ENCODE measurements at regions not wholly inside any gene's neighbourhood (a gene's known extent, or its start where the extent isn't known, plus 50 kb on each side); places are given as distances from the start of the nearest gene placed in this dataset.

DNA sequence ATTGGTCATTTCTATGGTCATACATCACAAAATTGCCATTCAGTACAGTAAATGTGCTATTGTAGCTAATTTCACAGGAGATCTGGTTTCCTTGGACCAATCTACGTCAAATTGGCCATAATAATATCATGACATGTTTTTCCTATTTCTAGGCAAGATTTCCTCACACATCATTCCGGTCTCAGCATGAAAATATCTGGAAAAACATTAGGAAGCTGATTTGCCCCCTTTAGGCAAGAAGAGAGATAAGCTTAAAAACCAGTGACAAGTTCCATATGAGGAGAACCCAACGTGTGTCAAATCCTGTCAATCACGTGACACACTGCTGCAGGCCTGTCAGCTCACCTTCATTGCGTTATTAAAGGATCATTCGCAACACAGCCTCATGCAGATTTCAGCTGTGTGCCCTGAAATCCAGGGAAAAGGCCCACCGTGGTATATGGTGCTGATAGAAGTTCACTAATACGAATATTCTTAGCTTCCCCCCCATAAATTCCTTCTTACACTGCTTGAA is 153.3 kb downstream of the ST8SIA4 start:
- no peak for DNase-seq
- Histone ChIP-seq H3K9ac (ENCODE audit: low read length) (no peak overlapping the region), H2BK5ac (ENCODE audit: low read depth, low read length, poor library complexity) (no peak overlapping the region), H3K36me3 (ENCODE audit: control insufficient read depth in 1 of 2, insufficient read depth in 2 of 2, low read length in 2 of 2) (no peaks in the 10 kb centered on the region), H3K4me3 (ENCODE audit: low read depth, low read length) (no peak overlapping the region), H4K8ac (ENCODE audit: low read depth, low read length) (no peak overlapping the region), H2AK5ac (ENCODE audit: low read length) (no peak overlapping the region), H3K27ac (ENCODE audit: low read depth, low read length) (no peak overlapping the region), H3K79me2 (ENCODE audit: control insufficient read depth, insufficient read depth, low read length, poor library complexity) (no peaks in the 10 kb centered on the region), H3K18ac (ENCODE audit: low read length) (no peak overlapping the region), H3K4me1 (ENCODE audit: control insufficient read depth in 1 of 2, insufficient read depth in 2 of 2, low read length in 2 of 2) (no peaks in the 10 kb centered on the region), H2AFZ (ENCODE audit: insufficient read depth, low read length, poor library complexity) (no peak overlapping the region), H3K27me3 (ENCODE audit: insufficient read depth, low read length) (no peaks in the 10 kb centered on the region), H3K4ac (ENCODE audit: low read depth, low read length) (no peak overlapping the region), H3K23ac (ENCODE audit: low read length) (no peak overlapping the region), H2BK120ac (ENCODE audit: insufficient read depth, low read length, poor library complexity) (no peak overlapping the region), H3K14ac (ENCODE audit: low read length) (no peak overlapping the region), H3K9me3 (ENCODE audit: insufficient read depth, low read depth, low read length) (no peaks in the 10 kb centered on the region), H4K91ac (ENCODE audit: low read depth, low read length) (no peak overlapping the region), H4K12ac (ENCODE audit: low read depth, low read length) (no peak overlapping the region), H2BK12ac (ENCODE audit: low read length) (no peak overlapping the region), H3K4me2 (ENCODE audit: low read length) (no peak overlapping the region), H3K79me1 (ENCODE audit: low read length) (no peaks in the 10 kb centered on the region)
- WGBS (ENCODE audit: extremely low coverage, insufficient coverage, insufficient read length): no CpG with 5 or more reads among the region's 8 CpGs

DNA sequence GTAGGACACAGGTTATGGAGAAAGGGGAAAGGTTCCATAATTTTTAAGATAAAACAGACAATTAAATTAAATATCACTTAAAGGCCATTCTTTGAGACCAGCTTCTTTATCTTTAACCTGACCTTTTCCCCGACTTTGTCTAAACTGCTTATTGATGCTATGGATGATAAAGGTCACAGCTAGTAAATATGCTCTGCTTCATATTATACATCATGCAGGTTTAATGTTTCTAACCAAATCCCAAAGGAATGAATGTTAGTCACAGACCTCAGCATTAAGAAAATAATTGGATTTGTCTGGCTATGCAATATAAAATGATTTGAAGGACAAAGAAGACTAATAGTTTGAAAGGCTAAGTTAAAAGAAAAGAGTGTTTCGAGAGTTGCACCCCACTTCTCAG is 147.6 kb downstream of the ST8SIA4 start:
- no peak overlapping the region for H3K14ac ChIP-seq (ENCODE audit: low read length)
- H2BK120ac ChIP-seq (ENCODE audit: insufficient read depth, low read length, poor library complexity): no peak overlapping the region
- DNase-seq: no peak
- H3K4ac ChIP-seq (ENCODE audit: low read depth, low read length): no peak overlapping the region
- H3K27me3 ChIP-seq (ENCODE audit: insufficient read depth, low read length): no peaks in the 10 kb centered on the region
- H3K9ac ChIP-seq (ENCODE audit: low read length): no peak overlapping the region
- no peak overlapping the region for H3K4me3 ChIP-seq (ENCODE audit: low read depth, low read length)
- no peak overlapping the region for H2BK12ac ChIP-seq (ENCODE audit: low read length)
- H3K27ac ChIP-seq (ENCODE audit: low read depth, low read length): no peak overlapping the region
- no peaks in the 10 kb centered on the region for H3K79me2 ChIP-seq (ENCODE audit: control insufficient read depth, insufficient read depth, low read length, poor library complexity)
- no peak overlapping the region for H3K23ac ChIP-seq (ENCODE audit: low read length)
- no peaks in the 10 kb centered on the region for H3K79me1 ChIP-seq (ENCODE audit: low read length)
- no peak overlapping the region for H4K91ac ChIP-seq (ENCODE audit: low read depth, low read length)
- no peak overlapping the region for H2AK5ac ChIP-seq (ENCODE audit: low read length)
- H3K36me3 ChIP-seq (ENCODE audit: control insufficient read depth in 1 of 2, insufficient read depth in 2 of 2, low read length in 2 of 2): no peaks in the 10 kb centered on the region
- no peaks in the 10 kb centered on the region for H3K4me1 ChIP-seq (ENCODE audit: control insufficient read depth in 1 of 2, insufficient read depth in 2 of 2, low read length in 2 of 2)
- no peaks in the 10 kb centered on the region for H3K9me3 ChIP-seq (ENCODE audit: insufficient read depth, low read depth, low read length)
- no peak overlapping the region for H3K4me2 ChIP-seq (ENCODE audit: low read length)
- WGBS (ENCODE audit: extremely low coverage, insufficient coverage, insufficient read length): no CpG with 5 or more reads among the region's 2 CpGs
- no peak overlapping the region for H3K18ac ChIP-seq (ENCODE audit: low read length)
- no peak overlapping the region for H2BK5ac ChIP-seq (ENCODE audit: low read depth, low read length, poor library complexity)
- H2AFZ ChIP-seq (ENCODE audit: insufficient read depth, low read length, poor library complexity): no peak overlapping the region
- H4K8ac ChIP-seq (ENCODE audit: low read depth, low read length): no peak overlapping the region
- no peak overlapping the region for H4K12ac ChIP-seq (ENCODE audit: low read depth, low read length)
